OCI-LY7 (cell line): ENCODE measurements at regions not wholly inside any gene's neighbourhood (a gene's known extent, or its start where the extent isn't known, plus 50 kb on each side); places are given as distances from the start of the nearest gene placed in this dataset.

Experiments
- BruUV-seq: library from RNA; stranded (reverse); fragments of 400-500 nt; replicated peaks from 2 replicates; lab custom pipeline; 2021; lab: Mats Ljungman, UMichigan
- CTCF ChIA-PET: fragments of 300-600 bp; sonication (Branson Sonifier 250); formaldehyde crosslinking; loops from one replicate; lab custom pipeline; 2022; ENCODE audit warnings: antibody characterized with exemption; ENCODE audit not compliant: unreplicated experiment; lab: Charles Lee
- POLR2A ChIA-PET: fragments of 300-600 bp; sonication (Branson Sonifier 250); formaldehyde crosslinking; loops from one replicate; lab custom pipeline; 2022; ENCODE audit warnings: antibody characterized with exemption; lab: Charles Lee
- DNase-seq: peaks from one replicate; pipeline ENCODE4 v3.0.0-alpha.2; 2015; ENCODE audit warnings: low spot score
- H2AFZ ChIP-seq: fragments of 200-600 bp; sonication (generic), shearing (Covaris generic); 2 replicates; pipeline ENCODE4 v1.6.1; 2014; ENCODE audit warnings: mild to moderate bottlenecking, antibody characterized with exemption, low read length, moderate library complexity
- H3K27ac ChIP-seq: fragments of 200-600 bp; sonication (generic); 2 replicates; pipeline ENCODE4 v1.5.1; 2014; ENCODE audit warnings: mixed run types, low read depth, mild to moderate bottlenecking, moderate library complexity, low read length, inconsistent platforms; ENCODE audit not compliant: poor library complexity, severe bottlenecking
- H3K36me3 ChIP-seq: fragments of 200-600 bp; sonication (generic); 2 replicates; pipeline ENCODE4 v1.6.1; 2014; ENCODE audit warnings: mild to moderate bottlenecking, antibody characterized with exemption, low read length, moderate library complexity, mixed read lengths; ENCODE audit not compliant: insufficient read depth
- H3K4me1 ChIP-seq: fragments of 200-600 bp; sonication (generic); 2 replicates; pipeline ENCODE4 v1.5.1; 2014; ENCODE audit warnings: mild to moderate bottlenecking, low read length; ENCODE audit not compliant: insufficient read depth, poor library complexity, severe bottlenecking
- H3K4me2 ChIP-seq: fragments of 200-600 bp; sonication (generic); 2 replicates; pipeline ENCODE4 v1.6.1; 2014; ENCODE audit warnings: mild to moderate bottlenecking, low read length
- H3K4me3 ChIP-seq: fragments of 200-600 bp; sonication (generic); 2 replicates; pipeline ENCODE4 v1.5.1; 2014; ENCODE audit warnings: mild to moderate bottlenecking, low read depth, low read length; ENCODE audit not compliant: poor library complexity, severe bottlenecking
- H3K79me2 ChIP-seq: fragments of 200-600 bp; sonication (generic); 2 replicates; pipeline ENCODE4 v1.6.1; 2016; ENCODE audit warnings: low read depth, mild to moderate bottlenecking, low read length, moderate library complexity, mixed read lengths; ENCODE audit not compliant: insufficient read depth
- H3K9me2 ChIP-seq: fragments of 200-600 bp; sonication (generic); 2 replicates; pipeline ENCODE4 v1.6.1; 2016; ENCODE audit warnings: mild to moderate bottlenecking, low read length, mixed read lengths; ENCODE audit not compliant: insufficient read depth
- H3K9me3 ChIP-seq: fragments of 200-600 bp; sonication (generic); 2 replicates; pipeline ENCODE4 v1.6.1; 2014; ENCODE audit warnings: mild to moderate bottlenecking, mixed run types, low read length, mixed read lengths
- H4K20me1 ChIP-seq: fragments of 200-600 bp; sonication (generic); 2 replicates; pipeline ENCODE4 v1.6.1; 2014; ENCODE audit warnings: mild to moderate bottlenecking, antibody characterized with exemption, low read length, moderate library complexity, mixed read lengths; ENCODE audit not compliant: insufficient read depth
- EZH2phosphoT487 ChIP-seq: fragments of 200-600 bp; sonication (generic); IDR thresholded peaks from 2 replicates; pipeline ENCODE4 v1.6.1; 2018; ENCODE audit warnings: low read depth, borderline replicate concordance, mild to moderate bottlenecking, mixed run types, antibody characterized with exemption, low read length, moderate library complexity, mixed read lengths
- intact Hi-C: fragments of 100-400 bp; cut with micrococcal nuclease; formaldehyde crosslinking; loops from one replicate; pipeline ENCODE4 v1.10.0; 2022; ENCODE audit not compliant: unreplicated experiment
- TF ChIP-seq, protein P1 (sequence below): fragments of 200-600 bp; sonication (generic); conservative IDR thresholded peaks from 2 replicates; pipeline ENCODE4 v1.5.1; 2014; ENCODE audit warnings: mild to moderate bottlenecking, antibody characterized with exemption, low read length, moderate library complexity, mixed read lengths

DNA sequence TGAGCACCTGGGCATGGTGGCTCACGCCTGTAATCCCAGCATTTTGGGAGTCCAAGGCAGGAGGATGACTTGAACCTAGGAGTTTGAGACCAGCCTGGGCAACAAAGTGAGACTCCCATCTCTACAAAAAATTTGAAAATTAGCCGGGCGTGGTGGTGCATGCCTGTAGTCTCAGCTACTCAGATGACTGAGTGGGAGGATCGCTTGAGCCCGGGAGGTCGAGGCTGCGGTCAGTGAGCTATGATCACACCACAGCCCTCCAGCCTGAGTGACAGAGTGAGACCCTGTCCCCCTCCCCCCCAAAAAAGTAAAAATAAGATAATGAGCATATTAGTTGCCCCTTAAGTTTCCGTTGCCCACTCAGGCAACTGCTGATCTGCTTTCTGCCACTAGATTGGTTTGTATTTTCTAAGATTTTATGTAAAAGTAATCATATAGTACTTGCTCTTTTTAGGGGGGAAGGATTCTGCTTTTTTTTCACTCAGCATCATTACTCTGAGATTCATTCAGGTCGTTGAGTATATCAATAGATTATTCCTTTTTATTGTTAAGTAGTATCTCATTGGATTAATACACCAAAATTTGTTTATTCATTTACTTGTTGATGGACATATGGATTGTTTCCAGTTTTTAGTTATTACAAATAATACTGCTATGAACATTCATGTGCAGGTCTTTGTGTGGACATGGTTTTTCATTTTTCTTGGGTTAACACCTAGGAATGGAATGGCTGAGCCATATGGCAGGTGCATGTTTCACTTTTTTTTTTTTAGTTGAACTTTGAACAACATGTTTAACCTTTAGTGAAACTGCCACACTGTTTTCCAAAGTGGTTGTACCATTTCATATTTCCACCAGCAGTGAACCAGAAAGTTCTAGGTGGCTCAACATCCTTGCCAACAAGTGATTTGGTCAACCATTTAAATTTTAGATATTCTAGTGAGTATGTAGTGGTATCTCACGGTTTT lies 75.0 kb upstream of the SPRED2 start:
- DNase-seq = no peak
- Histone ChIP-seq H3K9me2 (no peaks in the 10 kb centered on the region), H3K36me3 (no peaks in the 10 kb centered on the region), H2AFZ (no peak overlapping the region), H3K4me1 (no peaks in the 10 kb centered on the region), H3K4me3 (no peak overlapping the region), H3K79me2 (no peaks in the 10 kb centered on the region), H3K27ac (no peak overlapping the region), H4K20me1 (no peaks in the 10 kb centered on the region), H3K9me3 (0 out of 2 replicates have a peak, but pooled peaks cover 9% of the 10 kb centered on the region), H3K4me2 (no peak overlapping the region)
- intact Hi-C loops = no loop called here
- TF ChIP-seq EZH2phosphoT487 = no peak
- TF ChIP-seq, protein P1, sequence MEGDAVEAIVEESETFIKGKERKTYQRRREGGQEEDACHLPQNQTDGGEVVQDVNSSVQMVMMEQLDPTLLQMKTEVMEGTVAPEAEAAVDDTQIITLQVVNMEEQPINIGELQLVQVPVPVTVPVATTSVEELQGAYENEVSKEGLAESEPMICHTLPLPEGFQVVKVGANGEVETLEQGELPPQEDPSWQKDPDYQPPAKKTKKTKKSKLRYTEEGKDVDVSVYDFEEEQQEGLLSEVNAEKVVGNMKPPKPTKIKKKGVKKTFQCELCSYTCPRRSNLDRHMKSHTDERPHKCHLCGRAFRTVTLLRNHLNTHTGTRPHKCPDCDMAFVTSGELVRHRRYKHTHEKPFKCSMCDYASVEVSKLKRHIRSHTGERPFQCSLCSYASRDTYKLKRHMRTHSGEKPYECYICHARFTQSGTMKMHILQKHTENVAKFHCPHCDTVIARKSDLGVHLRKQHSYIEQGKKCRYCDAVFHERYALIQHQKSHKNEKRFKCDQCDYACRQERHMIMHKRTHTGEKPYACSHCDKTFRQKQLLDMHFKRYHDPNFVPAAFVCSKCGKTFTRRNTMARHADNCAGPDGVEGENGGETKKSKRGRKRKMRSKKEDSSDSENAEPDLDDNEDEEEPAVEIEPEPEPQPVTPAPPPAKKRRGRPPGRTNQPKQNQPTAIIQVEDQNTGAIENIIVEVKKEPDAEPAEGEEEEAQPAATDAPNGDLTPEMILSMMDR = no peak
- ChIA-PET POLR2A (no interaction called here), CTCF (no interaction called here)
- no TSS peak for BruUV-seq

DNA sequence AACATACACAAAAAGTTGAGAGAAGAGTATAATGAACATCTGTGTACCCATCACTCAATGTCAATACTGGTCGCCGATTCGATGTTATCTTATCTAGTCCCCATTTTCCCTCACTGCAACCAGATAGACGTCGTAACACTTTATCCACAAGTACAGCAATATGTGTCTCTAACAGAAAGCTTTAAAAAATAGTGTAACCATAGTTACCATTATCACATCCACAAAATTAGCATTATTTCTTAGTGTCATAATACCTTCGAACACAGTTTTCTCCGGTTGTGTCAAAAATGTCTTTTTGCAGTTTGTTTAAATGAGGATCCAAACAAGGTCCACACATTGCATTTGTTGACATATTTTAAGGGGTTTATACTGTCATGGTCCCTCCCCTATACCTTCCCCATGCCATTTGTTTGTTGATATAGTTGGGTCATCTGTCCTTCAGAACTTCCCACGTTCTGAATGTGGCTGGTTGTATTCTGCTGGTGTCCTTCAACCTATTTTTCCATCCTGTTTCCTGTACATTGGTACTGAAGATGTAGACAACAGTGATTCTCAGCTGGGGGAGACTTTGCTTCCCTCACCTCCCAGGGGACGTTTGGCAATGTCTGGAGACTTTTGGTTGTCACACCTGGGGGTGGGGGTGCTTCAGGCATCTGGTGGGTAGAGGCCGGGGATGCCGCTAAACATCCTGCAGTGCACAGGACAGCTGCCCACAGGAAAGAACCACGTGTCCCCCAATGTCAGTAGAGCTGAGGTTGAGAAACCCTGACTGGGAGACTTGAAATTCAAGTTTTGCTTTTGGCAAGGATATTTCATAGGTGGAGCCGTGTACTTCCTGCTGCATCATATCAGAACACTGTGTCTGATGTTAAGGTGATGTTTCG lies 72.7 kb upstream of the SPRED2 start:
- TF ChIP-seq EZH2phosphoT487 = no peak
- TF ChIP-seq, protein P1 = no peak
- no TSS peak for BruUV-seq
- POLR2A ChIA-PET = interaction anchor here (0.6 to 1.1 kb wide), 2 partner anchors 38 to 200 kb away, joined by 3 to 4 read pairs; no protein-coding TSS in a partner anchor

More for the DNA sequence above, 72.7 kb upstream of the SPRED2 start:
- no peaks in the 10 kb centered on the region for H3K36me3 ChIP-seq
- H3K4me1 ChIP-seq = no peaks in the 10 kb centered on the region
- intact Hi-C loops = no loop called here
- H4K20me1 ChIP-seq = no peaks in the 10 kb centered on the region
- no peaks in the 10 kb centered on the region for H3K9me2 ChIP-seq
- no peak overlapping the region for H3K4me3 ChIP-seq
- no peak overlapping the region for H2AFZ ChIP-seq
- DNase-seq = no peak
- H3K4me2 ChIP-seq = no peak overlapping the region
- CTCF ChIA-PET = no interaction called here
- 0 out of 2 replicates have a peak, but pooled peaks cover 9% of the 10 kb centered on the region for H3K9me3 ChIP-seq
- no peaks in the 10 kb centered on the region for H3K79me2 ChIP-seq
- no peak overlapping the region for H3K27ac ChIP-seq
